Panc1 (cell line): ENCODE measurements at regions not wholly inside any gene's neighbourhood (a gene's known extent, or its start where the extent isn't known, plus 50 kb on each side); places are given as distances from the start of the nearest gene placed in this dataset.

Experiments used
- ATAC-seq: fragments of 200-7000 bp; cut with Tn5 transposase; 2 replicates; pipeline ENCODE4 v1.9.1; 2020; ENCODE audit warnings: mild to moderate bottlenecking, moderate library complexity
- BruUV-seq: library from RNA; stranded (reverse); fragments of 400-500 nt; replicated peaks from 2 replicates; lab custom pipeline; 2021; lab: Mats Ljungman, UMichigan
- CTCF ChIA-PET: fragments of 300-600 bp; sonication (Branson Sonifier 250); formaldehyde crosslinking; loops from one replicate; lab custom pipeline; 2022; ENCODE audit warnings: antibody characterized with exemption; lab: Charles Lee
- POLR2A ChIA-PET: fragments of 300-600 bp; sonication (Branson Sonifier 250); formaldehyde crosslinking; loops from one replicate; lab custom pipeline; 2022; ENCODE audit warnings: antibody characterized with exemption; lab: Charles Lee
- DNase-seq: peaks from one replicate; pipeline ENCODE4 v3.0.0-alpha.2; 2010; ENCODE audit warnings: low read depth, low spot score
- H3K27ac ChIP-seq: 2 replicates; pipeline ENCODE4 v1.5.1; 2011; ENCODE audit warnings: mild to moderate bottlenecking, low read length, inconsistent platforms
- H3K27me3 ChIP-seq: fragments of 200-500 bp; sonication (Bioruptor generic); 2 replicates; pipeline ENCODE4 v1.6.0; 2014; ENCODE audit warnings: low read length, inconsistent platforms; ENCODE audit not compliant: control insufficient read depth, insufficient read depth
- H3K36me3 ChIP-seq: fragments of 200-500 bp; sonication (Bioruptor generic); 2 replicates; pipeline ENCODE4 v1.5.1; 2014; ENCODE audit warnings: inconsistent platforms, mild to moderate bottlenecking, low read length, moderate library complexity; ENCODE audit not compliant: control insufficient read depth, insufficient read depth
- H3K4me1 ChIP-seq: 2 replicates; pipeline ENCODE4 v1.5.1; 2011; ENCODE audit warnings: inconsistent platforms, mild to moderate bottlenecking, low read length, moderate library complexity; ENCODE audit not compliant: control insufficient read depth, insufficient read depth
- H3K4me3 ChIP-seq, 2 experiments: 2 replicates each; pipeline ENCODE4 v1.5.1; 2011 to 2012; ENCODE audit warnings: low read depth in 2 of 2, low read length in 2 of 2, mild to moderate bottlenecking in 2 of 2, inconsistent platforms in 1 of 2, moderate library complexity in 1 of 2
- H3K9me3 ChIP-seq: fragments of 200-500 bp; sonication (Bioruptor generic); 2 replicates; pipeline ENCODE4 v1.5.1; 2014; ENCODE audit warnings: low read depth, mild to moderate bottlenecking, inconsistent platforms, low read length, moderate library complexity; ENCODE audit not compliant: control insufficient read depth, insufficient read depth
- POLR2AphosphoS5 ChIP-seq: IDR thresholded peaks from 2 replicates; pipeline ENCODE4 v1.6.1; 2012; ENCODE audit warnings: mild to moderate bottlenecking, low read depth, low read length, moderate library complexity
- SIN3A ChIP-seq: IDR thresholded peaks from 2 replicates; pipeline ENCODE4 v1.6.1; 2012; ENCODE audit warnings: low read depth, mild to moderate bottlenecking, low read length, moderate library complexity, borderline replicate concordance; ENCODE audit not compliant: insufficient read depth
- TCF7L2 ChIP-seq: IDR thresholded peaks from 2 replicates; pipeline ENCODE4 v1.6.1; 2011; ENCODE audit warnings: mild to moderate bottlenecking, low read depth, low read length, inconsistent platforms
- in situ Hi-C: cut with HindIII; loops from 2 replicates; pipeline ENCODE4 v1.10.0; 2016; ENCODE audit warnings: low sequenced_read_pairs, low pct_unique_long_range_greater_than_20kb
- intact Hi-C: fragments of 100-400 bp; cut with micrococcal nuclease; formaldehyde crosslinking; loops from one replicate; pipeline ENCODE4 v1.10.0; 2022; ENCODE audit not compliant: unreplicated experiment
- TF ChIP-seq, protein P1 (sequence below), 2 experiments: IDR thresholded peaks; 2 replicates each; pipeline ENCODE4 v1.6.1; 2011 to 2012; ENCODE audit warnings: low read depth in 2 of 2, control low read depth in 1 of 2, low read length in 1 of 2, mild to moderate bottlenecking in 1 of 2, moderate library complexity in 1 of 2; ENCODE audit not compliant: insufficient read depth in 1 of 2
- TF ChIP-seq, protein P2 (sequence below): fragments of 450-650 bp; IDR thresholded peaks from 2 replicates; pipeline ENCODE4 v1.5.1; 2017; ENCODE audit warnings: mild to moderate bottlenecking

DNA sequence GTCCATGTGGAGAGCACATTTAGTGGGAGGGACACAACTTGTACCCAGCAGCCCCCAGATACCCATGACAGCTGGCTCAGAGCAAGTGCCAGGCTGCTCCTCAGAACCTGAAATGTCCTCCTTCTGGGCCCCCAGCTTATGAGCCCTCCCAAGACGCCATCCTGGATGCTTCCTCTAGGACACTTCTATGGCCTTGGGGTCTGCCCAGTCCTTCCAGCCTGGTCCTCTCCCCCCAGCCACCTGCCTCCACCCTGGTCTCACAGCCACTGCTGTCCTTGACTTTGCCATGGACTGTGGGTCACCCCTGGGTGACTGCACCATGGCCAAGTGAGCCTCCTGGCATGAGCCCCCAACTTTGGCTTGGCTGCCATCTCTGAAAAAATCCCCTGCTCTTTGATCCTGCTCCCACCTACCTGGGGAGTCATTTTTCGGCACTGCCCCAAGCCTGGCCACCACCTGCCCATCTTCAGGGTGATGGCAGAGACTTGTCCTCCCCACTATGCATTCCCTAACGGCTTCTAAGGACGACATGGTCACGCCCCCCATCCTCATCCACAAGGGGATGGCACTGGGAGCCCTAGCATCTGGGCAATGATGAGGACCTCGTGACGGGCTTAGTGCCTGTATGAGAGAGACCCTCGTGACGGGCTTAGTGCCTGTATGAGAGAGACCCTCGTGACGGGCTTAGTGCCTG, 323.7 kb downstream of the TMEM121 start:
- no peak for ATAC-seq
- H3K9me3 ChIP-seq: no peaks in the 10 kb centered on the region
- TF ChIP-seq POLR2AphosphoS5 (no peak), SIN3A (no peak), TCF7L2 (no peak)
- TF ChIP-seq, protein P1, sequence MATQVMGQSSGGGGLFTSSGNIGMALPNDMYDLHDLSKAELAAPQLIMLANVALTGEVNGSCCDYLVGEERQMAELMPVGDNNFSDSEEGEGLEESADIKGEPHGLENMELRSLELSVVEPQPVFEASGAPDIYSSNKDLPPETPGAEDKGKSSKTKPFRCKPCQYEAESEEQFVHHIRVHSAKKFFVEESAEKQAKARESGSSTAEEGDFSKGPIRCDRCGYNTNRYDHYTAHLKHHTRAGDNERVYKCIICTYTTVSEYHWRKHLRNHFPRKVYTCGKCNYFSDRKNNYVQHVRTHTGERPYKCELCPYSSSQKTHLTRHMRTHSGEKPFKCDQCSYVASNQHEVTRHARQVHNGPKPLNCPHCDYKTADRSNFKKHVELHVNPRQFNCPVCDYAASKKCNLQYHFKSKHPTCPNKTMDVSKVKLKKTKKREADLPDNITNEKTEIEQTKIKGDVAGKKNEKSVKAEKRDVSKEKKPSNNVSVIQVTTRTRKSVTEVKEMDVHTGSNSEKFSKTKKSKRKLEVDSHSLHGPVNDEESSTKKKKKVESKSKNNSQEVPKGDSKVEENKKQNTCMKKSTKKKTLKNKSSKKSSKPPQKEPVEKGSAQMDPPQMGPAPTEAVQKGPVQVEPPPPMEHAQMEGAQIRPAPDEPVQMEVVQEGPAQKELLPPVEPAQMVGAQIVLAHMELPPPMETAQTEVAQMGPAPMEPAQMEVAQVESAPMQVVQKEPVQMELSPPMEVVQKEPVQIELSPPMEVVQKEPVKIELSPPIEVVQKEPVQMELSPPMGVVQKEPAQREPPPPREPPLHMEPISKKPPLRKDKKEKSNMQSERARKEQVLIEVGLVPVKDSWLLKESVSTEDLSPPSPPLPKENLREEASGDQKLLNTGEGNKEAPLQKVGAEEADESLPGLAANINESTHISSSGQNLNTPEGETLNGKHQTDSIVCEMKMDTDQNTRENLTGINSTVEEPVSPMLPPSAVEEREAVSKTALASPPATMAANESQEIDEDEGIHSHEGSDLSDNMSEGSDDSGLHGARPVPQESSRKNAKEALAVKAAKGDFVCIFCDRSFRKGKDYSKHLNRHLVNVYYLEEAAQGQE (IDR thresholded peaks at IDR 0.05; ENCODE audit: insufficient read depth in 1 of 2, low read depth in 2 of 2, low read length in 1 of 2): no peak
- TF ChIP-seq, protein P2, sequence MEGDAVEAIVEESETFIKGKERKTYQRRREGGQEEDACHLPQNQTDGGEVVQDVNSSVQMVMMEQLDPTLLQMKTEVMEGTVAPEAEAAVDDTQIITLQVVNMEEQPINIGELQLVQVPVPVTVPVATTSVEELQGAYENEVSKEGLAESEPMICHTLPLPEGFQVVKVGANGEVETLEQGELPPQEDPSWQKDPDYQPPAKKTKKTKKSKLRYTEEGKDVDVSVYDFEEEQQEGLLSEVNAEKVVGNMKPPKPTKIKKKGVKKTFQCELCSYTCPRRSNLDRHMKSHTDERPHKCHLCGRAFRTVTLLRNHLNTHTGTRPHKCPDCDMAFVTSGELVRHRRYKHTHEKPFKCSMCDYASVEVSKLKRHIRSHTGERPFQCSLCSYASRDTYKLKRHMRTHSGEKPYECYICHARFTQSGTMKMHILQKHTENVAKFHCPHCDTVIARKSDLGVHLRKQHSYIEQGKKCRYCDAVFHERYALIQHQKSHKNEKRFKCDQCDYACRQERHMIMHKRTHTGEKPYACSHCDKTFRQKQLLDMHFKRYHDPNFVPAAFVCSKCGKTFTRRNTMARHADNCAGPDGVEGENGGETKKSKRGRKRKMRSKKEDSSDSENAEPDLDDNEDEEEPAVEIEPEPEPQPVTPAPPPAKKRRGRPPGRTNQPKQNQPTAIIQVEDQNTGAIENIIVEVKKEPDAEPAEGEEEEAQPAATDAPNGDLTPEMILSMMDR: no peak
- no peaks in the 10 kb centered on the region for H3K27me3 ChIP-seq
- H3K36me3 ChIP-seq: no peaks in the 10 kb centered on the region
- POLR2A ChIA-PET: no interaction called here
- no peaks in the 10 kb centered on the region for H3K4me1 ChIP-seq
- H3K27ac ChIP-seq: no peak overlapping the region
- BruUV-seq: no TSS peak
- no peak for DNase-seq
- CTCF ChIA-PET: no interaction called here
- intact Hi-C loops (no loop called here), in situ Hi-C loops (no loop called here)
- no peak overlapping the region for H3K4me3 ChIP-seq

DNA sequence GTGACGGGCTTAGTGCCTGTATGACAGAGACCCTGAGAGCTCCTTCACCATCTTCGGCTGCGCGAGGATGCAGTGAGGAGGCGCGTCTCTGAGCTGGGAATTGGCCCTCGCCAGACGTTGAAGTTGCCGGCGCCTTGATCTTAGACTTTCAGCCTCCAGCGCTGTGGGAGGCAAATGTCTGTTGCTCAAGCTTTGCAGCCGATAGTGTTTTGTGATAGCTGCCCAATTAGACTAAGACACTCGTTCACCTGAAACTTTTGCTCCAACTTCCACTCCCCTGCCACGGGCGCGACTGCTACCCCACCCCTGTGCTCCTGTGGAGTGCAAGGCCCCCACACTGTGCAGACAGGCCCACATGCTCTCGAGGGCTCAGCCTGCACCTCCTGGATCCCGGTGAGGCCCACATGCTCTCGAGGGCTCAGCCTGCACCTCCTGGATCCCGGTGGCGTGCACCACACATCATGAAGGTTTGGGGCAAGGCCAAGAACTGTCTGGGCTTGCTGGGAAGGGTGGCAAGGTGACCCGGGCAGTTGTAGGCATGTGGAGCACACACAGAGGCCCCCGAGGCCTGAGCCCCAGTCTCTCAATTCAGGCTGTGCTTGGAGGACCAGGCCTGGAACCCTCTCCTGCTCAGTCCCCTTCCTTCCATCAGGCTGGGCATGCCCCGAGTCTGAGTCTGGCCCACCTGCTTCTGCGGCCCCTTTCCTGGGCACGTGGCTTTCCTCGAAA, 324.6 kb downstream of the TMEM121 start:
- H3K9me3 ChIP-seq: no peaks in the 10 kb centered on the region
- TF ChIP-seq TCF7L2 (no peak), SIN3A (no peak), POLR2AphosphoS5 (no peak)
- TF ChIP-seq, protein P1 (IDR thresholded peaks at IDR 0.05; ENCODE audit: insufficient read depth in 1 of 2, low read depth in 2 of 2, low read length in 1 of 2): no peak
- TF ChIP-seq, protein P2: no peak
- H3K27me3 ChIP-seq: no peaks in the 10 kb centered on the region
- no TSS peak for BruUV-seq
- no peaks in the 10 kb centered on the region for H3K4me1 ChIP-seq
- H3K27ac ChIP-seq: no peak overlapping the region
- in situ Hi-C loops: no loop called here
- ChIA-PET CTCF (no interaction called here), POLR2A (no interaction called here)
- intact Hi-C loops: no loop called here
- no peak for ATAC-seq
- no peak for DNase-seq
- H3K36me3 ChIP-seq: no peaks in the 10 kb centered on the region
- no peak overlapping the region for H3K4me3 ChIP-seq
